ENCODE measurements at regions not wholly inside any gene's neighbourhood (a gene's known extent, or its start where the extent isn't known, plus 50 kb on each side); places are given as distances from the start of the nearest gene placed in this dataset.
A peak's percentile ranks its signal among the peaks of the same experiment; 100 is the strongest.

GRCh38 chr15:85847031-85847430 lies 52.3 kb upstream of the KLHL25 start:
- H3K27ac ChIP-seq: no peak overlapping the region

DNA sequence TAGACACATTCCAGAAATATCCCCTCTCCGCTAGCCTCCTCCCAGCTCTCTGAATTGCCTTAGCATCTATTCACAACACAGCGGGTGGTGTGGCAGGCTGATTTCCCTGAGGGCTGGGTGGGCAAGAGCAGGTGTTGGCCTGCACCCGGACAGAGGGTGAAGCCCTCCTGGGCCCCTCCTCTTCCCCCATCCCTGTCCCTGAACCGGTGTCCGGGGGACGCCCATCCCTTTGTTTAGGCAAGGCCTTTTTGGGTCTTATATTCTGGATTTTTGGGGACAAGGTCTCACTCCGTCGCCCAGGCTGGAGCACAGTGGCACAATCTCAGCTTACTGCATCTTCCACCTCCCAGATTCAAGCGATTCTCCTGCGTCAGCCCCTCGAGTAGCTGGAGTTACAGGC lies 55.2 kb upstream of the KLHL25 start:
- Histone ChIP-seq H3K4me3 (no peak overlapping the region), H3K36me3 (no peaks in the 10 kb centered on the region), H3K4me1 (no peaks in the 10 kb centered on the region), H3K9me3 (no peaks in the 10 kb centered on the region), H3K27ac (no peak overlapping the region), H3K27me3 (no peaks in the 10 kb centered on the region)
- TF ChIP-seq, protein P1, sequence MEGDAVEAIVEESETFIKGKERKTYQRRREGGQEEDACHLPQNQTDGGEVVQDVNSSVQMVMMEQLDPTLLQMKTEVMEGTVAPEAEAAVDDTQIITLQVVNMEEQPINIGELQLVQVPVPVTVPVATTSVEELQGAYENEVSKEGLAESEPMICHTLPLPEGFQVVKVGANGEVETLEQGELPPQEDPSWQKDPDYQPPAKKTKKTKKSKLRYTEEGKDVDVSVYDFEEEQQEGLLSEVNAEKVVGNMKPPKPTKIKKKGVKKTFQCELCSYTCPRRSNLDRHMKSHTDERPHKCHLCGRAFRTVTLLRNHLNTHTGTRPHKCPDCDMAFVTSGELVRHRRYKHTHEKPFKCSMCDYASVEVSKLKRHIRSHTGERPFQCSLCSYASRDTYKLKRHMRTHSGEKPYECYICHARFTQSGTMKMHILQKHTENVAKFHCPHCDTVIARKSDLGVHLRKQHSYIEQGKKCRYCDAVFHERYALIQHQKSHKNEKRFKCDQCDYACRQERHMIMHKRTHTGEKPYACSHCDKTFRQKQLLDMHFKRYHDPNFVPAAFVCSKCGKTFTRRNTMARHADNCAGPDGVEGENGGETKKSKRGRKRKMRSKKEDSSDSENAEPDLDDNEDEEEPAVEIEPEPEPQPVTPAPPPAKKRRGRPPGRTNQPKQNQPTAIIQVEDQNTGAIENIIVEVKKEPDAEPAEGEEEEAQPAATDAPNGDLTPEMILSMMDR (IDR thresholded peaks at IDR 0.05): no peak
- TF ChIP-seq POLR2A (IDR thresholded peaks at IDR 0.05): no peak
- intact Hi-C loops (cut with DNase I; ENCODE audit: low total_unique reads): no loop called here
- DNase-seq: no peak

More at GRCh38 chr15:85847031-85847430, 52.3 kb upstream of the KLHL25 start:
- H3K4me1 ChIP-seq: no peaks in the 10 kb centered on the region
- no peaks in the 10 kb centered on the region for H3K9me3 ChIP-seq
- intact Hi-C loops (cut with DNase I; ENCODE audit: low total_unique reads): no loop called here
- no peak overlapping the region for H3K4me3 ChIP-seq
- TF ChIP-seq, protein P1 (IDR thresholded peaks at IDR 0.05): no peak
- no peak for TF ChIP-seq POLR2A (IDR thresholded peaks at IDR 0.05)
- DNase-seq: no peak
- no peaks in the 10 kb centered on the region for H3K36me3 ChIP-seq
- H3K27me3 ChIP-seq: no peaks in the 10 kb centered on the region

DNA sequence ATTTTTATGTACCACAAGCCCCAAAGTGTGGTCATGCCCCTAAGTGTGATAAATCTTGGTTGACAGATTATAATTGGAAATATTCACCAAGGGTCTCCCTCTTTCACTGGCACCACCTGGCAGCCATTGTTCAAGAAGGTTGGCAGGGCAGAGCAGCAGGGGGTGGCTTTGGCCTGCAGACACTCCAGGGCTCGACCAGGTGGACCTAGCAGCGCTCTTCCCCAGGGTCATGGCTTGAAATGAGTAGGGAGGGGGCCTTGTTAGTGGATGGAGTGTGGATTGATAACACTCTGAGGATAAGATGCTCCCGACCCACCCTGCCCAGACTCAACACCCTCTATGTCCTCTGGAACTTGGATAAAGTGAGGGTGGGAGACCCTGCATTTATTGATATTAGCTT lies 58.2 kb upstream of the KLHL25 start:
- no peaks in the 10 kb centered on the region for H3K9me3 ChIP-seq
- DNase-seq: peak in 1 of 2 donors; percentile 5
- no peak overlapping the region for H3K27ac ChIP-seq
- H3K36me3 ChIP-seq: no peaks in the 10 kb centered on the region
- TF ChIP-seq, protein P1 (IDR thresholded peaks at IDR 0.05): no peak
- no peak for TF ChIP-seq POLR2A (IDR thresholded peaks at IDR 0.05)
- no peak overlapping the region for H3K4me3 ChIP-seq
- H3K27me3 ChIP-seq: no peaks in the 10 kb centered on the region
- intact Hi-C loops (cut with DNase I; ENCODE audit: low total_unique reads): no loop called here
- no peaks in the 10 kb centered on the region for H3K4me1 ChIP-seq

DNA sequence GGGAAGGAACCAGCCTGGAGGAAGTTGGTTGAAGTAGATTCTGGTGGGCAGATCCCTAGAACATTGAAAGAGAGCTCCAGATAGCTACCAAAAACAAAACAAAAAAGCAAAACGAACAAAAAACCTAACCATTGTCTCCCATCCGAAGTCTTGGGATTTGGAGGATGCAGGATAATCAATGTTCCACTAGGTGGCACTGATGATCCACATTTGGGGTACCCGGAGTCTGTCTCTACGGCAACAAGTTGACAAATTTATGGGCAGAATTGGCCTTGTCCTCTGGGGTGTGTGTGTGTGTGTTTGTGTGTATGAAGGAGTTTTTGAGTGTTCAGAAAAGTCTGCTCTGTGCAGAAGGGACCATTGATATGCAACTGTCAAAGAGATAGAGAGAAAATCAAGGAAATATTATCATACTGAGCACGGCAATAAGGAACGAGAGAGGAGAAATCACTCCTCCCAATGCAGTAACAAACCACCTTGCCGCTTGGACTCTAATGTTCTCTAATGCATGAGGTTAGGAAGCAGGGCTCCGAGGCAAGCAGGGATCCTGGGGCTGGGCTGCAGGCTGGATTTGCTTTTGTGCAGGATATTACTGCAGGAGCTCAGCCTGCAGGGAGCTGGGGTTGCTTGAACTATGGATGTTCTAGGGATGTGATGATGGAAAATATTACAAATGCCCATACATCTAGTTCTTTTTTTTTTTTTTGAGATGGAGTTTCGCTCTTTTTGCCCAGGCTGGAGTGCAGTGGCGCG lies 59.8 kb upstream of the KLHL25 start:
- no peak for TF ChIP-seq POLR2A (IDR thresholded peaks at IDR 0.05)
- TF ChIP-seq, protein P1 (IDR thresholded peaks at IDR 0.05): peak; percentile 80 to 88 (median 82)

GRCh38 chr15:85858586-85859375 lies 64.1 kb upstream of the KLHL25 start:
- intact Hi-C loops (cut with DNase I; ENCODE audit: low total_unique reads): no loop called here
- Histone ChIP-seq H3K9me3 (no peaks in the 10 kb centered on the region), H3K4me1 (no peaks in the 10 kb centered on the region), H3K4me3 (no peak overlapping the region), H3K36me3 (no peaks in the 10 kb centered on the region), H3K27me3 (no peaks in the 10 kb centered on the region), H3K27ac (no peak overlapping the region)
- peak; percentile 40 to 52 for DNase-seq
- TF ChIP-seq POLR2A (IDR thresholded peaks at IDR 0.05): no peak
- TF ChIP-seq, protein P1 (IDR thresholded peaks at IDR 0.05): peak; percentile 54 to 62 (median 57)

More for the DNA sequence above, 59.8 kb upstream of the KLHL25 start:
- no peak overlapping the region for H3K4me3 ChIP-seq
- DNase-seq: peak; percentile 31 to 53
- no peaks in the 10 kb centered on the region for H3K4me1 ChIP-seq
- no peaks in the 10 kb centered on the region for H3K9me3 ChIP-seq
- intact Hi-C loops (cut with DNase I; ENCODE audit: low total_unique reads): no loop called here
- no peak overlapping the region for H3K27ac ChIP-seq
- H3K27me3 ChIP-seq: no peaks in the 10 kb centered on the region
- H3K36me3 ChIP-seq: no peaks in the 10 kb centered on the region

Measured in uterus (tissue), 3 donors.